ENCODE measurements at regions not wholly inside any gene's neighbourhood (a gene's known extent, or its start where the extent isn't known, plus 50 kb on each side); places are given as distances from the start of the nearest gene placed in this dataset.

DNA sequence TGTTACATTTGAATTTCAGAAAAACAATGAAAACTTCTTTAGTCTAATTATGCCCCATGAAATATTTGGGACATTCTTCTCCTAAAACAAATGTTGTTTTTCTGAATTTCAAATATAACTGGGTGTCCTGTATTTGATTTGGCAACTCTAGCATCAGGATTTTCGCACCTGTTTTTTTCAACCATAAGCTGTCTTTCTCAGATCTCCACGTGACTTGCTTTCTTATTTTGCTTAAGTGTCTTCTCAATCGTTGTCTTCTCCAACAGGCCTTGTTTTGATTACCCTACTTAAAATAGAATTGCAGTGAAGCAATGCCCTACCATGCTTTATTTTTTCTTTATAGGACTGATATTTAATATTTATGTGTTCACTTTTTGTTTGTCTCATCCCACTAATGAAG is 752.8 kb upstream of the RGS18 start:
- ChIA-PET POLR2A (no interaction called here), CTCF (no interaction called here)
- Mint-ChIP-seq H3K27ac (no peak overlapping the region), H3K27me3 (no peaks in the 10 kb centered on the region), H3K4me3 (no peak overlapping the region), H3K4me1 (no peaks in the 10 kb centered on the region), H3K36me3 (ENCODE audit: low read depth) (no peaks in the 10 kb centered on the region), H3K9me3 (peaks cover 4% of the 10 kb centered on the region)
- ATAC-seq (ENCODE audit: low read depth) (no peak), DNase-seq (no peak)
- intact Hi-C loops (cut with micrococcal nuclease) = no loop called here
- TF ChIP-seq, protein P1, sequence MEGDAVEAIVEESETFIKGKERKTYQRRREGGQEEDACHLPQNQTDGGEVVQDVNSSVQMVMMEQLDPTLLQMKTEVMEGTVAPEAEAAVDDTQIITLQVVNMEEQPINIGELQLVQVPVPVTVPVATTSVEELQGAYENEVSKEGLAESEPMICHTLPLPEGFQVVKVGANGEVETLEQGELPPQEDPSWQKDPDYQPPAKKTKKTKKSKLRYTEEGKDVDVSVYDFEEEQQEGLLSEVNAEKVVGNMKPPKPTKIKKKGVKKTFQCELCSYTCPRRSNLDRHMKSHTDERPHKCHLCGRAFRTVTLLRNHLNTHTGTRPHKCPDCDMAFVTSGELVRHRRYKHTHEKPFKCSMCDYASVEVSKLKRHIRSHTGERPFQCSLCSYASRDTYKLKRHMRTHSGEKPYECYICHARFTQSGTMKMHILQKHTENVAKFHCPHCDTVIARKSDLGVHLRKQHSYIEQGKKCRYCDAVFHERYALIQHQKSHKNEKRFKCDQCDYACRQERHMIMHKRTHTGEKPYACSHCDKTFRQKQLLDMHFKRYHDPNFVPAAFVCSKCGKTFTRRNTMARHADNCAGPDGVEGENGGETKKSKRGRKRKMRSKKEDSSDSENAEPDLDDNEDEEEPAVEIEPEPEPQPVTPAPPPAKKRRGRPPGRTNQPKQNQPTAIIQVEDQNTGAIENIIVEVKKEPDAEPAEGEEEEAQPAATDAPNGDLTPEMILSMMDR (IDR thresholded peaks at IDR 0.05) = no peak

DNA sequence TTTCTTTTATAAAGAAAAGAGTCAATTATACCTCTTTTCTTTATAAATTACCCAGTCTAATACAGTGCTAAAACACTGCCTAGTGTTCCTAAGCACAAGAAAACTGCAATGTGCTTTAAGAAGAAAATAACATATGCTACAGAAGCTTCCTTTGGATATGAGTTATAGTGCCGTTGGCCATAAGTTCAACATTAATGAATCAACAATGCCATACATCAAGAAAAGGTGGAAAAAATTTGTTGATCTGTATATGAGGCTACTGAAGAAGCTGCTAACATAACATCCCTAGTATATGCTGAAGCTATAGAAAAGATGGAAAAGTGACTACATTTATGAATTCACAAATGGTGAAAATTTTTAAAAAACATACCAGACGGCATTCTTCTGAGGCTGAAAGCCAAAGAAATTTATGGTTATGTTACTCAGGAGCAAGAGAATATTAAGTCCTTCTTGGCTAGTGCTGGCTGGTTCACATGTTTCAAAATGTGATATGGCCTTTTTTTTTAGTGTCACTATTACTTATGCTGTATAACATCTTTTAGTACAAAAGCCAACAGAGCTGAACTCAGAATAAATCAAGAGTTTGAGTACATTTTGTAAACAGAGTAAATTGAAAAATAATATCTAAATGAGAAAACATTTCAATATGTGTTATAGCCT is 743.2 kb upstream of the RGS18 start:
- ChIA-PET POLR2A (no interaction called here), CTCF (no interaction called here)
- no peaks in the 10 kb centered on the region for H3K4me1 Mint-ChIP-seq
- H3K36me3 Mint-ChIP-seq (ENCODE audit: low read depth) = no peaks in the 10 kb centered on the region
- TF ChIP-seq, protein P1 (IDR thresholded peaks at IDR 0.05) = no peak
- H3K4me3 Mint-ChIP-seq = no peak overlapping the region
- intact Hi-C loops (cut with micrococcal nuclease) = no loop called here
- H3K9me3 Mint-ChIP-seq = no peaks in the 10 kb centered on the region
- no peak overlapping the region for H3K27ac Mint-ChIP-seq
- no peaks in the 10 kb centered on the region for H3K27me3 Mint-ChIP-seq
- no peak for ATAC-seq (ENCODE audit: low read depth)
- no peak for DNase-seq

DNA sequence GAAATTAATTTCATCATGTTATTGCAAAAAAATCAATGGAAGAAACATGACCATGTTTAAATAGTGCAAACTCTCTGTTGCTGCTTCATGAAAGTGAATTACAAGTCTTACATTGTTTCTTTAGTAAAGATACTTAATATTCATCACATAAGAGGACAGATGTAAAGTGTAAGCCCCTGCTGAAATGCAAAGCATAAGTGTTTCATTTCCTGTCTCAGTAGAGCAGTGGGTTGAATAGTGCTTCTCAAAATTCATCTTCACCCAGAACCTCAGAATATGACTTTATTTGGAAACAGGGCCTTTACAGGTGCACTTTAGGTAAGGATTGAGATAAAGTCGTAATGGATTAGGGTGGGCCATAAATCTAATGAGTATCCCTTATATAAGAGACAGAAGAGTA is 738.4 kb upstream of the RGS18 start:
- H3K4me1 Mint-ChIP-seq = no peaks in the 10 kb centered on the region
- no peak overlapping the region for H3K27ac Mint-ChIP-seq
- H3K27me3 Mint-ChIP-seq = no peaks in the 10 kb centered on the region
- no peak overlapping the region for H3K4me3 Mint-ChIP-seq
- no peaks in the 10 kb centered on the region for H3K9me3 Mint-ChIP-seq
- ChIA-PET CTCF (no interaction called here), POLR2A (no interaction called here)
- no peak for ATAC-seq (ENCODE audit: low read depth)
- intact Hi-C loops (cut with micrococcal nuclease) = no loop called here
- H3K36me3 Mint-ChIP-seq (ENCODE audit: low read depth) = no peaks in the 10 kb centered on the region
- TF ChIP-seq, protein P1 (IDR thresholded peaks at IDR 0.05) = no peak
- DNase-seq = no peak

DNA sequence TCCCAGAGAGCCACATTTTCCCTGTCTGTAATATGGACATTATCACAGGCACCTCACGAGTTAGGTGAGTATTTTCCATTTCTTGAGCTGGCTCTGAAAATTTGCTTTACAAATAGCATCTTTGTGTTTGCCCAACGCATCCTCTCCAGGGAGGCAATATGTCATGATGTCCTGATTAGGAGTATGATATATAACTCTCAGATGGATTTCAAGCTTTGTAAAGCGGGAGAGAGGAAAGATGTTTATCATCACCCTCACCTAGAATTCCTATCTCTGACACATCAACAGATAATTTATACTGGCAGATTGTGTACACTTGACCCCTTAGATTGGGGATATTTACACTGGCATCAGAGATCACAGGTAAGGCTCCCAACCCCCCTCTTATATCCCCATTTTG is 730.7 kb upstream of the RGS18 start:
- H3K9me3 Mint-ChIP-seq = peaks cover 3% of the 10 kb centered on the region
- CTCF ChIA-PET = no interaction called here
- H3K4me3 Mint-ChIP-seq = no peak overlapping the region
- no peak for ATAC-seq (ENCODE audit: low read depth)
- TF ChIP-seq, protein P1 (IDR thresholded peaks at IDR 0.05) = no peak
- H3K27me3 Mint-ChIP-seq = no peaks in the 10 kb centered on the region
- no peak for DNase-seq
- no peaks in the 10 kb centered on the region for H3K36me3 Mint-ChIP-seq (ENCODE audit: low read depth)
- intact Hi-C loops (cut with micrococcal nuclease) = no loop called here
- H3K27ac Mint-ChIP-seq = no peak overlapping the region
- H3K4me1 Mint-ChIP-seq = no peaks in the 10 kb centered on the region
- POLR2A ChIA-PET = no interaction called here

DNA sequence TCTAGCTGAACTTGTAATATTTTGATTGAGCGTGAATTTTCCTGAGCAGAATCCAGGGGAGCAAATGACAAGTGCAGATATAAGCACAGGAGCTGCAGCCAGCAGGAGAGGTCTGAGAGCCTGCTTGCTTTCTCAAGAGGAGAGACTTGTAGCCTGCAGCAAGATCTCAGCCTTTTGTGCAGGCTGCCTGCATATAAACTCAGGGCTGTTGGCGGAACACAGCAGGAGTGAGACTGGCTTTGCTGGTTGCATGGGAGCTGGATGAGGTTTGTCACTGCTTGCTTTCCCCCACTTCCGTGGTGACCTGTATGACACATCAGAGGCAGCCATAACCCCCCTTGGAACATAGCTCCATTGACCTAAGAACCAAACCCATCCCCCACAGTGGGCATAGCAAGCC is 725.4 kb upstream of the RGS18 start:
- H3K36me3 Mint-ChIP-seq (ENCODE audit: low read depth) = no peaks in the 10 kb centered on the region
- no peak overlapping the region for H3K4me3 Mint-ChIP-seq
- H3K4me1 Mint-ChIP-seq = no peaks in the 10 kb centered on the region
- ChIA-PET POLR2A (no interaction called here), CTCF (no interaction called here)
- H3K27ac Mint-ChIP-seq = no peak overlapping the region
- no peaks in the 10 kb centered on the region for H3K27me3 Mint-ChIP-seq
- DNase-seq (no peak), ATAC-seq (ENCODE audit: low read depth) (no peak)
- TF ChIP-seq, protein P1 (IDR thresholded peaks at IDR 0.05) = no peak
- H3K9me3 Mint-ChIP-seq = peaks cover 5% of the 10 kb centered on the region
- intact Hi-C loops (cut with micrococcal nuclease) = no loop called here
